C4-2B (cell line): ENCODE measurements at regions not wholly inside any gene's neighbourhood (a gene's known extent, or its start where the extent isn't known, plus 50 kb on each side); places are given as distances from the start of the nearest gene placed in this dataset.

Experiments used
- H3K27ac ChIP-seq: fragments of 450-650 bp; 2 replicates; pipeline ENCODE4 v1.5.1; 2017
- CTCF ChIP-seq: fragments of 450-650 bp; conservative IDR thresholded peaks from 2 replicates; pipeline ENCODE4 v1.5.1; 2017; ENCODE audit warnings: mild to moderate bottlenecking
- ZFX ChIP-seq: fragments of 450-650 bp; IDR thresholded peaks from 2 replicates; pipeline ENCODE4 v1.6.1; 2017

GRCh38 chr14:24693353-24693737, 59.4 kb upstream of the GZMB start:
- no peak overlapping the region for H3K27ac ChIP-seq

GRCh38 chr14:24692382-24693352, 58.7 kb upstream of the GZMB start:
- TF ChIP-seq CTCF (no peak), ZFX (no peak)
- no peak overlapping the region for H3K27ac ChIP-seq

More at GRCh38 chr14:24693353-24693737, 59.4 kb upstream of the GZMB start:
- no peak for TF ChIP-seq CTCF
- no peak for TF ChIP-seq ZFX

GRCh38 chr14:24690492-24690891, 56.5 kb upstream of the GZMB start:
- no peak overlapping the region for H3K27ac ChIP-seq

GRCh38 chr14:24688030-24688658, 54.2 kb upstream of the GZMB start:
- TF ChIP-seq ZFX (no peak), CTCF (no peak)
- H3K27ac ChIP-seq: no peak overlapping the region

More at GRCh38 chr14:24690492-24690891, 56.5 kb upstream of the GZMB start:
- TF ChIP-seq CTCF (no peak), ZFX (no peak)
